Kasumi-1 (cell line): ENCODE measurements at regions not wholly inside any gene's neighbourhood (a gene's known extent, or its start where the extent isn't known, plus 50 kb on each side); places are given as distances from the start of the nearest gene placed in this dataset.

Experiments used
- DNase-seq, 2 experiments: peaks; one replicate each; lab custom pipeline; 2025; lab: John Stamatoyannopoulos, UW

- DNase-seq, result no peak
These were observed 156.1 kb upstream of the NECTIN1 start for GRCh38 chr11:119885067-119885466.

GRCh38 chr11:119882316-119882715, 153.3 kb upstream of the NECTIN1 start:
- no peak for DNase-seq

- DNase-seq, result no peak
These were observed 151.9 kb upstream of the NECTIN1 start for GRCh38 chr11:119880873-119881272.

GRCh38 chr11:119880143-119880542, 151.1 kb upstream of the NECTIN1 start:
- DNase-seq, result no peak

- DNase-seq, result no peak
These were observed 150.0 kb upstream of the NECTIN1 start for GRCh38 chr11:119878990-119879389.

GRCh38 chr11:119876841-119877240, 147.8 kb upstream of the NECTIN1 start:
- DNase-seq, result no peak

- DNase-seq, result no peak
These were observed 147.0 kb upstream of the NECTIN1 start for GRCh38 chr11:119875841-119876600.

- DNase-seq, result no peak
These were observed 145.7 kb upstream of the NECTIN1 start for GRCh38 chr11:119874660-119875238.

GRCh38 chr11:119873761-119874421, 144.9 kb upstream of the NECTIN1 start:
- DNase-seq, result no peak

- no peak for DNase-seq
These were observed 143.8 kb upstream of the NECTIN1 start for GRCh38 chr11:119872611-119873310.

GRCh38 chr11:119865661-119866156, 136.7 kb upstream of the NECTIN1 start:
- DNase-seq, result no peak

- no peak for DNase-seq
These were observed 135.8 kb upstream of the NECTIN1 start for GRCh38 chr11:119864836-119865235.

GRCh38 chr11:119863851-119864601, 135.0 kb upstream of the NECTIN1 start:
- no peak for DNase-seq

GRCh38 chr11:119863236-119863635, 134.2 kb upstream of the NECTIN1 start:
- DNase-seq, result no peak

GRCh38 chr11:119861160-119861559, 132.2 kb upstream of the NECTIN1 start:
- DNase-seq, result no peak

- DNase-seq, result no peak
These were observed 131.6 kb upstream of the NECTIN1 start for GRCh38 chr11:119860561-119861094.

GRCh38 chr11:119859684-119860083, 130.7 kb upstream of the NECTIN1 start:
- DNase-seq, result no peak

- no peak for DNase-seq
These were observed 129.3 kb upstream of the NECTIN1 start for GRCh38 chr11:119858288-119858687.

GRCh38 chr11:119856681-119857485, 127.9 kb upstream of the NECTIN1 start:
- no peak for DNase-seq

- DNase-seq, result no peak
These were observed 126.1 kb upstream of the NECTIN1 start for GRCh38 chr11:119855066-119855465.

GRCh38 chr11:119854521-119854920, 125.5 kb upstream of the NECTIN1 start:
- DNase-seq, result no peak
